GM23248 (cell line): ENCODE measurements at regions not wholly inside any gene's neighbourhood (a gene's known extent, or its start where the extent isn't known, plus 50 kb on each side); places are given as distances from the start of the nearest gene placed in this dataset.

ENCODE experiments used
- EZH2 ChIP-seq: fragments of 200-600 bp; sonication (generic); IDR thresholded peaks from 2 replicates; pipeline ENCODE4 v1.6.1; 2018; ENCODE audit warnings: antibody characterized with exemption, mild to moderate bottlenecking; ENCODE audit not compliant: insufficient read depth, poor library complexity, severe bottlenecking
- EZH2phosphoT487 ChIP-seq: fragments of 200-600 bp; sonication (generic); IDR thresholded peaks from 2 replicates; pipeline ENCODE4 v1.6.1; 2018; ENCODE audit warnings: antibody characterized with exemption, moderate library complexity, mild to moderate bottlenecking, low read depth; ENCODE audit not compliant: insufficient read depth

DNA sequence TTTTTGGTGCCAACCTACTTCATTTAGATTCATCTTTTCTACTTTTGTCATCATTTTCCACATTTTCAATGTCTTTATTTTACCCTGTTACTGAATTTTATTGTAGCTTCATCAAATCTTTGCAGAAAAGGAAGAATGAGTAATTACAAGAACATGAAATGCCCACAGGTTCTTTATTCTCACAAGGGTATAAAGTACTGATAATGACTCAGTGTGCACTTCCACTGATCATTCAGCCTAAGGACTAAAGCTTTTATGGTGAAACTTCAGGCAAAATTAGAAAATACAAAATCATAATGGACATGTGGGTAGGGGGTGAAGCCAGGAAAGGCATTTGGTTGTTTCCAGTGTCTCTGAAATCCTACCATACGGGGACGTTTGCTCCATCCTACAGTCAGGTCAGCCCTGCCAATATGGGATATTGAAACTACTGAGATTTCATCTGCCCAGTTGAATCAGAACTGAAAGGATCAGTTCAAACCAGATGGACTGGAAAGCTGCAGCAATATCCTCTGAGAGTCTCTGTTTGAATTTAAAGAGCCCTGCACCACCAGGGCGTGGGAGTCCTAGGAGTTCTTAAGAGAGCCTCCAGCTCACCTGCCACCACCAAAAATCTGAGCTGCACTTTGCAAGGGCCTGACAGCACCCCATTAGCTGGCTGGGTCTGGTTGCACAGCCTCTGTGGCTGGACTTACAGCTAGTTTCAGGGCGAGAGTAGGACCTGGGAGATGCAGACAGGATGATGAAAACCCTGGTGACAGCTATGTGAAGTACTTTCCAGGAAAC lies 390.4 kb downstream of the CMPK2 start:
- TF ChIP-seq EZH2phosphoT487 (no peak), EZH2 (no peak)
